Osteoblast (primary cell): ENCODE measurements at regions not wholly inside any gene's neighbourhood (a gene's known extent, or its start where the extent isn't known, plus 50 kb on each side); places are given as distances from the start of the nearest gene placed in this dataset.

Experiments
- DNase-seq: peaks from one replicate; pipeline ENCODE4 v3.0.0; 2011; ENCODE audit warnings: low spot score, mixed read lengths; ENCODE audit not compliant: insufficient read length; ENCODE audit errors: missing footprints
- H2AFZ ChIP-seq: 2 replicates; pipeline ENCODE4 v1.6.0; 2011; ENCODE audit warnings: mild to moderate bottlenecking, low read length
- H3K27ac ChIP-seq: 2 replicates; pipeline ENCODE4 v1.5.1; 2011; ENCODE audit warnings: mild to moderate bottlenecking, low read depth, low read length, moderate library complexity
- H3K27me3 ChIP-seq: 2 replicates; pipeline ENCODE4 v1.6.0; 2012; ENCODE audit warnings: mild to moderate bottlenecking, control low read depth, inconsistent platforms, low read length, moderate library complexity; ENCODE audit not compliant: insufficient read depth
- H3K36me3 ChIP-seq: 2 replicates; pipeline ENCODE4 v1.5.1; 2011; ENCODE audit warnings: mild to moderate bottlenecking, low read length, control low read depth, moderate library complexity; ENCODE audit not compliant: insufficient read depth
- H3K4me1 ChIP-seq: 2 replicates; pipeline ENCODE4 v1.5.1; 2011; ENCODE audit warnings: mild to moderate bottlenecking, low read length, control low read depth, moderate library complexity; ENCODE audit not compliant: insufficient read depth
- H3K4me2 ChIP-seq: 2 replicates; pipeline ENCODE4 v1.6.0; 2011; ENCODE audit warnings: mild to moderate bottlenecking, low read length; ENCODE audit not compliant: insufficient read depth
- H3K4me3 ChIP-seq: fragments of 200-600 bp; sonication (generic); 3 replicates; pipeline ENCODE4 v1.5.1; 2012; ENCODE audit warnings: mild to moderate bottlenecking, low read length, inconsistent platforms; ENCODE audit not compliant: insufficient read depth
- H3K79me2 ChIP-seq: 2 replicates; pipeline ENCODE4 v1.6.0; 2012; ENCODE audit warnings: mild to moderate bottlenecking, low read length, control low read depth, inconsistent platforms; ENCODE audit not compliant: insufficient read depth
- H3K9me3 ChIP-seq: 2 replicates; pipeline ENCODE4 v1.5.1; 2011; ENCODE audit warnings: low read depth, low read length, control low read depth
- H4K20me1 ChIP-seq: 2 replicates; pipeline ENCODE4 v1.6.0; 2012; ENCODE audit warnings: mild to moderate bottlenecking, low read length, control low read depth; ENCODE audit not compliant: insufficient read depth
- CTCF ChIP-seq: IDR thresholded peaks from 2 replicates; pipeline ENCODE4 v1.5.1; 2011; ENCODE audit warnings: mild to moderate bottlenecking, low read depth, low read length, moderate library complexity; ENCODE audit errors: extremely low read depth

- Histone ChIP-seq H3K4me2 (no peak overlapping the region), H3K9me3 (no peaks in the 10 kb centered on the region), H3K4me1 (no peaks in the 10 kb centered on the region), H3K4me3 (no peak overlapping the region), H4K20me1 (no peaks in the 10 kb centered on the region), H3K36me3 (no peaks in the 10 kb centered on the region), H3K79me2 (no peaks in the 10 kb centered on the region), H3K27ac (no peak overlapping the region), H2AFZ (no peak overlapping the region), H3K27me3 (no peaks in the 10 kb centered on the region)
- no peak for DNase-seq
- TF ChIP-seq CTCF: no peak
Observed at GRCh38 chr4:163623787-163624186, 129.3 kb downstream of the TMA16 start.

- no peaks in the 10 kb centered on the region for H4K20me1 ChIP-seq
- no peaks in the 10 kb centered on the region for H3K36me3 ChIP-seq
- no peak overlapping the region for H3K4me2 ChIP-seq
- no peaks in the 10 kb centered on the region for H3K9me3 ChIP-seq
- no peaks in the 10 kb centered on the region for H3K4me1 ChIP-seq
- H3K79me2 ChIP-seq: no peaks in the 10 kb centered on the region
- H3K27ac ChIP-seq: no peak overlapping the region
- no peak overlapping the region for H3K4me3 ChIP-seq
- H3K27me3 ChIP-seq: no peaks in the 10 kb centered on the region
- no peak overlapping the region for H2AFZ ChIP-seq
- no peak for DNase-seq
- no peak for TF ChIP-seq CTCF
Observed at GRCh38 chr4:163624727-163625126, 130.2 kb downstream of the TMA16 start.

GRCh38 chr4:163631288-163631687 is 136.8 kb downstream of the TMA16 start:
- Histone ChIP-seq H3K4me1 (no peaks in the 10 kb centered on the region), H4K20me1 (no peaks in the 10 kb centered on the region), H3K9me3 (no peaks in the 10 kb centered on the region), H3K79me2 (no peaks in the 10 kb centered on the region), H3K36me3 (no peaks in the 10 kb centered on the region), H3K27ac (no peak overlapping the region), H3K27me3 (no peaks in the 10 kb centered on the region), H2AFZ (no peak overlapping the region), H3K4me2 (no peak overlapping the region), H3K4me3 (no peak overlapping the region)
- DNase-seq: no peak
- TF ChIP-seq CTCF: no peak

- Histone ChIP-seq H3K4me3 (no peak overlapping the region), H3K27ac (no peak overlapping the region), H3K4me2 (no peak overlapping the region), H3K36me3 (no peaks in the 10 kb centered on the region), H2AFZ (no peak overlapping the region), H3K27me3 (no peaks in the 10 kb centered on the region), H3K79me2 (no peaks in the 10 kb centered on the region), H4K20me1 (no peaks in the 10 kb centered on the region), H3K9me3 (no peaks in the 10 kb centered on the region), H3K4me1 (no peaks in the 10 kb centered on the region)
- no peak for TF ChIP-seq CTCF
- DNase-seq: no peak
Observed at GRCh38 chr4:163638909-163639308, 144.4 kb downstream of the TMA16 start.
